ENCODE measurements at regions not wholly inside any gene's neighbourhood (a gene's known extent, or its start where the extent isn't known, plus 50 kb on each side); places are given as distances from the start of the nearest gene placed in this dataset.

DNA sequence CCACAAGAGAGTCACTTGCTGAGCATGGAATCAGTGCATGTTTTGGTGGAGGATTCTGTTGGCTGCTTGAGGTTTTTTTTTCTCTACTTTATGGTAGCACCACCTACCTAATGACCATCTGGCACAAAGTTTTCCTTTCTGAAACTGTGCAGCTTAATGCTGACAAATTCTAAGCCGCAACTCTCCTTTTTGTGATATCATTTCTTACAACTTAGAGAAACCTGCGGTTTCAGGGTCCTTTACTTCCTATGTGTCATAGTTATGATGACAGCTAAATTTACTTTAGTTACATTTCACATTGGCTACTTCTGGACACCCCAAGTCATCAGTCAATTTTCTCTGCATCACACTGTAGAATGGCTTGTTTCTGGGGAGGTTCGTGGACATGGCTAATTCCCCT lies 115.4 kb upstream of the TMTC4 start:
- TF ChIP-seq POLR2A (IDR thresholded peaks at IDR 0.05; ENCODE audit: low read depth, low read length), result no peak
- TF ChIP-seq, protein P1, sequence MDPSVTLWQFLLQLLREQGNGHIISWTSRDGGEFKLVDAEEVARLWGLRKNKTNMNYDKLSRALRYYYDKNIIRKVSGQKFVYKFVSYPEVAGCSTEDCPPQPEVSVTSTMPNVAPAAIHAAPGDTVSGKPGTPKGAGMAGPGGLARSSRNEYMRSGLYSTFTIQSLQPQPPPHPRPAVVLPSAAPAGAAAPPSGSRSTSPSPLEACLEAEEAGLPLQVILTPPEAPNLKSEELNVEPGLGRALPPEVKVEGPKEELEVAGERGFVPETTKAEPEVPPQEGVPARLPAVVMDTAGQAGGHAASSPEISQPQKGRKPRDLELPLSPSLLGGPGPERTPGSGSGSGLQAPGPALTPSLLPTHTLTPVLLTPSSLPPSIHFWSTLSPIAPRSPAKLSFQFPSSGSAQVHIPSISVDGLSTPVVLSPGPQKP (IDR thresholded peaks at IDR 0.05; ENCODE audit: borderline replicate concordance, low read depth, low read length), result no peak
- TF ChIP-seq, protein P2, sequence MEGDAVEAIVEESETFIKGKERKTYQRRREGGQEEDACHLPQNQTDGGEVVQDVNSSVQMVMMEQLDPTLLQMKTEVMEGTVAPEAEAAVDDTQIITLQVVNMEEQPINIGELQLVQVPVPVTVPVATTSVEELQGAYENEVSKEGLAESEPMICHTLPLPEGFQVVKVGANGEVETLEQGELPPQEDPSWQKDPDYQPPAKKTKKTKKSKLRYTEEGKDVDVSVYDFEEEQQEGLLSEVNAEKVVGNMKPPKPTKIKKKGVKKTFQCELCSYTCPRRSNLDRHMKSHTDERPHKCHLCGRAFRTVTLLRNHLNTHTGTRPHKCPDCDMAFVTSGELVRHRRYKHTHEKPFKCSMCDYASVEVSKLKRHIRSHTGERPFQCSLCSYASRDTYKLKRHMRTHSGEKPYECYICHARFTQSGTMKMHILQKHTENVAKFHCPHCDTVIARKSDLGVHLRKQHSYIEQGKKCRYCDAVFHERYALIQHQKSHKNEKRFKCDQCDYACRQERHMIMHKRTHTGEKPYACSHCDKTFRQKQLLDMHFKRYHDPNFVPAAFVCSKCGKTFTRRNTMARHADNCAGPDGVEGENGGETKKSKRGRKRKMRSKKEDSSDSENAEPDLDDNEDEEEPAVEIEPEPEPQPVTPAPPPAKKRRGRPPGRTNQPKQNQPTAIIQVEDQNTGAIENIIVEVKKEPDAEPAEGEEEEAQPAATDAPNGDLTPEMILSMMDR (conservative IDR thresholded peaks at IDR 0.05; ENCODE audit: low read depth, low read length), result no peak
- TF ChIP-seq RAD21 (IDR thresholded peaks at IDR 0.05; ENCODE audit: low read length), result no peak
- no peak for TF ChIP-seq NFE2L2 (IDR thresholded peaks at IDR 0.05; ENCODE audit: low read depth, low read length)
- no peak for TF ChIP-seq MXI1 (IDR thresholded peaks at IDR 0.05; ENCODE audit: borderline replicate concordance, low read depth, low read length)
